ENCODE measurements at regions not wholly inside any gene's neighbourhood (a gene's known extent, or its start where the extent isn't known, plus 50 kb on each side); places are given as distances from the start of the nearest gene placed in this dataset.

GRCh38 chr16:9380221-9380620, 288.8 kb downstream of the HAPSTR1 start:
- TF ChIP-seq, protein P1, sequence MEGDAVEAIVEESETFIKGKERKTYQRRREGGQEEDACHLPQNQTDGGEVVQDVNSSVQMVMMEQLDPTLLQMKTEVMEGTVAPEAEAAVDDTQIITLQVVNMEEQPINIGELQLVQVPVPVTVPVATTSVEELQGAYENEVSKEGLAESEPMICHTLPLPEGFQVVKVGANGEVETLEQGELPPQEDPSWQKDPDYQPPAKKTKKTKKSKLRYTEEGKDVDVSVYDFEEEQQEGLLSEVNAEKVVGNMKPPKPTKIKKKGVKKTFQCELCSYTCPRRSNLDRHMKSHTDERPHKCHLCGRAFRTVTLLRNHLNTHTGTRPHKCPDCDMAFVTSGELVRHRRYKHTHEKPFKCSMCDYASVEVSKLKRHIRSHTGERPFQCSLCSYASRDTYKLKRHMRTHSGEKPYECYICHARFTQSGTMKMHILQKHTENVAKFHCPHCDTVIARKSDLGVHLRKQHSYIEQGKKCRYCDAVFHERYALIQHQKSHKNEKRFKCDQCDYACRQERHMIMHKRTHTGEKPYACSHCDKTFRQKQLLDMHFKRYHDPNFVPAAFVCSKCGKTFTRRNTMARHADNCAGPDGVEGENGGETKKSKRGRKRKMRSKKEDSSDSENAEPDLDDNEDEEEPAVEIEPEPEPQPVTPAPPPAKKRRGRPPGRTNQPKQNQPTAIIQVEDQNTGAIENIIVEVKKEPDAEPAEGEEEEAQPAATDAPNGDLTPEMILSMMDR (conservative IDR thresholded peaks at IDR 0.05; ENCODE audit: low read depth, low read length): no peak
- no peak for TF ChIP-seq EZH2 (IDR thresholded peaks at IDR 0.05; ENCODE audit: borderline replicate concordance, low read depth, low read length, poor library complexity, severe bottlenecking)
